Lung (tissue), 11 donors: ENCODE measurements at regions not wholly inside any gene's neighbourhood (a gene's known extent, or its start where the extent isn't known, plus 50 kb on each side); places are given as distances from the start of the nearest gene placed in this dataset.
A peak's percentile ranks its signal among the peaks of the same experiment; 100 is the strongest.

Source experiments
- ATAC-seq: fragments of 200-7000 bp; cut with Tn5 transposase; one replicate; pipeline ENCODE4 v1.9.1; 2020; ENCODE audit warnings: moderate number of reproducible peaks; ENCODE audit not compliant: insufficient read depth, low FRiP score
- DNase-seq, 3 donors: peaks; one replicate each; pipeline ENCODE4 v3.0.0-alpha.2; 2013 to 2017
- H3K27ac ChIP-seq, 2 donors: one replicate each; pipeline ENCODE4 v1.5.1; 2013; ENCODE audit warnings: mild to moderate bottlenecking in 2 of 2, moderate library complexity in 2 of 2, control low read depth in 1 of 2, inconsistent platforms in 1 of 2, low read depth in 1 of 2, low read length in 1 of 2
- H3K27me3 ChIP-seq, 3 donors: one replicate each; pipeline ENCODE4 v1.5.1; 2013; ENCODE audit warnings: low read length in 2 of 3; ENCODE audit not compliant: control insufficient read depth in 3 of 3, insufficient read depth in 3 of 3
- H3K36me3 ChIP-seq, 4 donors: one replicate each; pipeline ENCODE4 v1.5.1; 2013; ENCODE audit warnings: low read length in 4 of 4, mild to moderate bottlenecking in 1 of 4, moderate library complexity in 1 of 4; ENCODE audit not compliant: control insufficient read depth in 4 of 4, insufficient read depth in 4 of 4
- H3K4me1 ChIP-seq, 5 donors: one replicate each; pipeline ENCODE4 v1.5.1; 2013; ENCODE audit warnings: low read length in 5 of 5, mild to moderate bottlenecking in 2 of 5, moderate library complexity in 1 of 5; ENCODE audit not compliant: control insufficient read depth in 5 of 5, insufficient read depth in 5 of 5
- H3K4me3 ChIP-seq: one replicate; pipeline ENCODE4 v1.5.1; 2013; ENCODE audit warnings: mild to moderate bottlenecking, control low read depth, moderate library complexity
- H3K9ac ChIP-seq, 2 donors: one replicate each; pipeline ENCODE4 v1.5.1; 2013; ENCODE audit warnings: low read length in 2 of 2, control low read depth in 1 of 2; ENCODE audit not compliant: insufficient read depth in 1 of 2
- H3K9me3 ChIP-seq, 4 donors: one replicate each; pipeline ENCODE4 v1.5.1; 2013; ENCODE audit warnings: low read length in 3 of 4, mild to moderate bottlenecking in 1 of 4, moderate library complexity in 1 of 4; ENCODE audit not compliant: control insufficient read depth in 4 of 4, insufficient read depth in 3 of 4
- CTCF ChIP-seq: IDR thresholded peaks from 2 replicates; pipeline ENCODE4 v1.5.1; 2012; ENCODE audit warnings: mild to moderate bottlenecking; ENCODE audit errors: control extremely low read depth, extremely low read depth
- WGBS, 2 donors: extraction: QIAGEN DNeasy Blood & Tissue Kit; methylation state at CpG; one replicate each; pipeline ENCODE4 v1.1.7; 2013; 5-methylcytosine and 5-hydroxymethylcytosine counted together
- donor health status: control.
- donor health status: control.
- donor health status: Bipolar disorder and iron deficiency.
- donor health status: healthy.
- donor health status: DM: yes; HTN: yes; CAD: no.

GRCh38 chr12:19946550-19946949 lies 421.8 kb upstream of the PDE3A start:
- peak overlapping the region in 1 of 2 donors; percentile 73 for H3K27ac ChIP-seq
- ATAC-seq (peak; percentile 72), DNase-seq (no peak)
- no peak overlapping the region for H3K4me3 ChIP-seq
- no peak overlapping the region for H3K9ac ChIP-seq
- H3K27me3 ChIP-seq: no peaks in the 10 kb centered on the region
- TF ChIP-seq CTCF: no peak
- WGBS, 2 donors: 83 to 87% methylated on average over 5 of the region's 5 CpGs
- H3K4me1 ChIP-seq: peaks cover 0 to 9% (median 0%) of the 10 kb centered on the region in 5 donors
- H3K36me3 ChIP-seq: no peaks in the 10 kb centered on the region
- no peaks in the 10 kb centered on the region for H3K9me3 ChIP-seq

DNA sequence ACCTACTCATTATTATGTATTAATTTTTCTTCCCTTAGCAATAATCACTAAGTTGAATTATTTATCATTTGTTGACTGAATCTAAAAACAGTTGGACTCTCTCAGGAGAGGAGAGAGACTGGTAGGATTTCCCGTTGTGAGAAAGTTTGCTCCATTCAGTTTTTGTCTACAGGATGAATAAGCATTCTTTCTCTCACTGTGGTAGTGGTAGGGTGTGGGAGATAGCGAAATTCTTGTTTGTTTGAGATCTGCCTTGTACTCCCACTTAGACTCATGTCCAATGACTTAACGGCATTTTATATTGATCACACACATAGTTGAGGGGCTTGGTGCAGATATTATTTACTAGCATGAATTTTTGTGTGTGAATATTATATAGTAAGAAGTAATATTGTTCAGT lies 421.0 kb upstream of the PDE3A start:
- Histone ChIP-seq H3K9ac (no peak overlapping the region), H3K9me3 (no peaks in the 10 kb centered on the region), H3K27ac (no peak overlapping the region), H3K4me3 (no peak overlapping the region), H3K27me3 (no peaks in the 10 kb centered on the region), H3K36me3 (no peaks in the 10 kb centered on the region), H3K4me1 (peaks cover 0 to 9% (median 0%) of the 10 kb centered on the region in 5 donors)
- TF ChIP-seq CTCF: no peak
- 88 to 92% methylated on average over 3 of the region's 3 CpGs for WGBS, 2 donors
- ATAC-seq (no peak), DNase-seq (no peak)

DNA sequence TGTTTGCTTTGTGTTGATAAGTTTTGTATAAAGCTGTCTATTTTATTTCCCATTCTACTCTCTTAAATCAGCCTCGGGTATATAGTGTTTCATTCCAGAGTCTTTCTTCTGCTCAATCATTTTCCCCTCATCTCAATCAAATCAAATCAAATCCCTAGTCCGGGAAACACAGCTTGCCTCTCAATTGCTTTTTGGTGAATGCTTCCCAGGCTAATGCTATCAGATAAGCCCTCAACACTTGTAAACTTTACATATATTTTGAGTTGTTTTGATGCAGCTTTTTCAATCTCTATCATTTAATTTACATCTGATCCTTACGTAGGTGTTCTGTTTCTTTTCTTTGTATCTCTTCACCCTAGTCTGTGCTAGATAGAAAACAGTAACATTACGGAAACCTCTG lies 416.7 kb upstream of the PDE3A start:
- WGBS, 2 donors: 71 to 75% methylated on average over 4 of the region's 4 CpGs
- H3K27ac ChIP-seq: peak overlapping the region in 1 of 2 donors; percentile 21
- TF ChIP-seq CTCF: no peak
- no peak for ATAC-seq
- H3K27me3 ChIP-seq: no peaks in the 10 kb centered on the region
- no peaks in the 10 kb centered on the region for H3K9me3 ChIP-seq
- no peak overlapping the region for H3K9ac ChIP-seq
- H3K4me1 ChIP-seq: peaks cover 0 to 6% (median 0%) of the 10 kb centered on the region in 5 donors
- no peak overlapping the region for H3K4me3 ChIP-seq
- H3K36me3 ChIP-seq: no peaks in the 10 kb centered on the region
- no peak for DNase-seq

DNA sequence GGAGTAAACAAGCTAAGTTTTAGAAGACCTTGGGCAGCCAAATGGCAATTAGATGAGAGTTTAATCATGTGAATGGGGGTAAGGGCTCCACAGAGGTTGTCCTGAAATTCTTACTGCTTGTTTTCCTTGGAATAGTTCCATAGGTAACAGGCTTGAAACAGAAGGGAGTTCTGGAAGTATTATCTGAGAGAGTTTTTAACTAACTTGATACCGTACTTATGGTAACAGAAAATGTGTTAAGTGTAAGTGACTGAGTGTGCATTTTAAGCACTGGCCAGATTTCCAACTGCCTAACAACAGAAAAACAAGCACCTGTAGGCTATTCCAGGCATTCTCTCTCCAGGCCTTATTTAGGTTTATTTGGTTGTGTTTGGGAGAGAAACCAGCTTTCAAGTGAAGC lies 414.6 kb upstream of the PDE3A start:
- Histone ChIP-seq H3K9me3 (no peaks in the 10 kb centered on the region), H3K27ac (peak overlapping the region in 1 of 2 donors; percentile 90), H3K27me3 (no peaks in the 10 kb centered on the region), H3K4me3 (no peak overlapping the region), H3K4me1 (peaks cover 0 to 6% (median 0%) of the 10 kb centered on the region in 5 donors), H3K36me3 (no peaks in the 10 kb centered on the region), H3K9ac (no peak overlapping the region)
- ATAC-seq (no peak), DNase-seq (no peak)
- 77 to 95% methylated on average over 1 of the region's 1 CpG for WGBS, 2 donors
- no peak for TF ChIP-seq CTCF
